Myocyte (in vitro differentiated cells): ENCODE measurements at regions not wholly inside any gene's neighbourhood (a gene's known extent, or its start where the extent isn't known, plus 50 kb on each side); places are given as distances from the start of the nearest gene placed in this dataset.
A peak's percentile ranks its signal among the peaks of the same experiment; 100 is the strongest.
"Not testable (repeated sequence)": the region's sequence is repeated elsewhere in the genome, so short reads cannot be mapped to it uniquely, and the experiment has no call there.

Source experiments
- DNase-seq: peaks from one replicate; pipeline ENCODE4 v3.0.0-alpha.2; 2012; ENCODE audit warnings: low read depth

DNA sequence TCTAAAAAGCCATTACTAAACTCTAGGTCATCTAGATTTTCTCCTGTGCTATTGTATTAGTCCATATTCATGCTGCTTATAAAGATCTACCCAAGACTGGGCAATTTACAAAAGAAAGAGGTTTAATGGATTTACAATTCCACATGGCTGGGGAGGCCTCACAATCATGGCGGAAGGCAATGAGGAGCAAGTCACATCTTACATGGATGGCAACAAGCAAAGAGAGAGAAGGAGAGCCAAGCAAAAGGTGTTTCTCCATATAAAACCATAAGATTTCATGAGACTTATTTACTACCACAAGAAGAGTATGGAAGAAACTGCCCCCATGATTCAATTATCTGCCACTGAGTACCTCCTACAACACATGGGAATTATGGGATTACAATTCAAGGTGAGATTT is 69.6 kb upstream of the CCDC6 start:
- not testable (repeated sequence) for DNase-seq

DNA sequence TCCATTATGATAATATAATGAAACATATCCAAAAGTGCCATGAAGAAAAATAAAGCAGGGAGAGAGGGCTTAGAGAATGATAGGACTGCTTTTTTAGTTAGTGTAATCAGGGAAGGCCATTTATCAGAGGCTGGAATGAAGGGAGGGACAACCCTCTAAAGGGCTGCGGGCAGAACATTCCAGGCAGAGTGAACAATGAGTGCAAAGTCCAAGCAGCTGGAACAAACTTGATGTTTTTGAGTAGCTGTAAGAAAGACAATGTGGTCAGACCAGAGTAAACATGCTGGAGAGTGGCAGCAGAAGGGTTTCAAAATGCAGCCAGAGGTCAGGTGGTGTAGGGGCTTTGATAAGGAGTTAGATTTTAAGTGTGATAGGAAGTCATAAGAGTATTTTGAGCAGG is 65.6 kb upstream of the CCDC6 start:
- peak; percentile 73 for DNase-seq

DNA sequence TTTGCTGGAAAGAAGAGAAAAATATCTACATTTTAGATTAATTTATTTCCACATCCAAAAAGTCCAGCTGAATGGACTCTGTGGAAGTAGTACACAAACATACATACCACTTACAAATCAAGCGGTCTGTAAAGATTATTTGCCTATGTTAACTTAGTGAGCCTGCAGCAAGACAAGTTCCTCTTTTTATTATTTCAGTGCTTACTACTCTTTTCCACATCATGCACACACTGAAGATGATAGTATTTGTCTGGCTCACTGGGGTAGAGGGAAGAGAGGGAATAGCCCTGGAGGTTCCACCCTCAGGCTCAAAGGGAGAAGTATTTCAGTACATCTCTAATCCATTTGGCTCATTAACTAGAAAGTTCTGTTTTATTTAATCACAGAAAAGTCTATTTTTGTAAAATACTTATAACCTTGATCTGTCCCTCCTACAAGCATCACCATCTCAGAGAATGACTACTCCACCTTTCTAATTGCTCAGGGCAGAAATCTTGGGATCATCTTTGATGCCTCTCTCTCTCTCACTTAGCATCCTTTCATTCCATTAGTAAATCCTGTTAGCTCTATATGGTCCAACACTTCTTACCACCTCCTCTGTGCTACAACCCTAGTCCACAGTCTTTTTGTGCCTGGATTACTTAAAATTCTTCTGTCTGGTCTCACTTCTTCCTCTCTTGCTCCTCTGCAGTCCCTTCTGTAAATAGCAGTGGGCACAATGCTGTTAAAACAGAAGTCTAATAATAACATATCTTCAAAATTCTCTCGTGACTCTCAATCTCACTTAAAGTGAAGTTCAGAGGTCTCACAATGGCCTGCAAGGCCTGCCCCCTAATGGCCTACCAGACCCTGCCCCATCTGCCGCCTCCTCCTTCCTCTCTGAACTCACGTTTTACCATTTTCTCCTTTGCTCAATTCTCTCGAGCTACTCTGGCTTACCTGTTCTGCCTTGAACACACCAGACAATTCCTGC is 64.3 kb upstream of the CCDC6 start:
- DNase-seq = no peak

DNA sequence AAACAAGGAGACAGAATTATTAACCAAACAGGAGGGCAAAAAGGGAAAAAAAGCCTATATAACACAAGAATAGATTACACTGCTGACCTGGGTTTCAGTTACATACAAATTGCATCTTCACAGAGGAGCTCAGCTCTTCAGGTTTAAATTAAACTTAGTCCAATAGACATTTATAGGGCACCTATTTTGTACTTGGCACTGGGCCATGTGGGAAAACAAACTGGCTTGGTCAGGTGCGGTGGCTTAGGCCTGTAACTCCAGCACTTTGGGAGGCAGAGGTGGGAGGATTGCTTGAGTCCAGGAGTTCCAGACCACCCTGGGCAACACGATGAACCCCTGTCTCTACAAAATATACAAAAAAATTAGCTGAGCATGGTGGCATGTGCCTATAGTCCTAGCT is 62.3 kb upstream of the CCDC6 start:
- DNase-seq = no peak

DNA sequence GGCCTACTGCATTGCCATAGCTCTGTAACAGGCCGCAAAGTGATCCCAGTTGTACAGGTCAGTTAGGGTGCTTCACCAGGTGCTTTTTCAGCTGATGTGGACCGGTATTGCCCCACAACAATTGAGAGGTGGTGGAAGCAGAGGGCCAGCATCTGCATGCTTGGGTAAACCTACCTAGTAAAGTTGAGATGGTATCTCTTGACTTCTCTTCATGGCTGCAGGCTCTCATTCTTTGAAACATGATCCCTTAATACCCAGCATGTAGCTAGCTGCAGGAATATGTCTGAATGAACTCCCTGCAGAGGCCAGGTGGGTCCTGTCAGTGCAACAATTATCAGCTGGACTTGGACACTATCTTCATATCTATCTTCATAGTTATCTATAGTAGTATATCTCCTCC is 60.7 kb upstream of the CCDC6 start:
- no peak for DNase-seq

DNA sequence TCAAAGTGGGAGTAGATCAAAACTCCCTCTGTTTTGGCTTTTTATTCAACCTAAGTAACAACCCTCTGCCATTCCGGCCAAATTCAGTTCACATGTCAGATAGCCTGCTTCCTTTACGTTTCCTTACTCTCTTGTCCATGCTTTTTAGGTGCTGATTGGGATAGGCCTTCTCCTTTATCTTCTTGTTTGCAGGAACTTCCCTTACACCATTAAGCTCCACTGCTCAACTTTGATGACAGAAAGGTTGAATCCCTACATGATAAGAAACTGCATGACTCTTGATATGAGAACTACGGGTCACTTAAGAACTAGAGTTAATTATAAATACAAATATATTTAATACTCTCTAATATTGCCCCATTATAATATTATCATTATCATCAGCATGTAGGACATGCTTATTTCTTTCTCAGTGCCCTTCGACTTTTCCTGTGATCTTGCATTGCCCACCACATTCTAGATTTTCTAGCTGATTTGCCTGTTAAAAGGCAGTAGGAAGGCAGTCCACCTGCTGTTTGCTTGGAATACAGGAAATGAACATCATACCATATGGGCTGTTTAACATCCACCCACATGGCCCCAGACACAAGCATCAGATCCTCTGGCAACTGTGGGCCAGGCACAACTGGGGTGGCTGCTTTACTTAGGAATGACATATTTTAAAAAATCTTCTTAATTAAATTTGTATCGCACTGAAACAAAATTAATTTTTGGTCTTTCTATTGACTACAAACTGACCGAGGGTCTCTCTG is 59.7 kb upstream of the CCDC6 start:
- DNase-seq = no peak

DNA sequence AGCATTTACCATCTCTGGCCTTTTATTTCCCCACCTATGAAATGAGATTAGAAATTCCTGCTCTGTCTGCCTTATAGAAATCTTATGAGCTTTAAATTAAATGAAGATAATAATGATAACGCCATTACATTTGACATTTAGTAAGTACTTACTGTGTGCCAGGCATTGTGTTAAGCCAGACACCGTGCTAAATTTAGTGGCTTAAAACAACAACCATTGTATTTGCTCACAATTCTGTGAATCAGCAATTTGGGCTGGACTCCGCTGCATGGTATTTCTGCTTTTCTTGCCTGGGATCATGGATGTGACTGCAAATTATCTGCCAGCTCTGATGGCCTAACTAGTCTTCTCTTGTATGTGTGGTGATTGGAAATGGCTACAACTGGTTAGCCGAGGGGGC is 56.4 kb upstream of the CCDC6 start:
- DNase-seq = no peak

DNA sequence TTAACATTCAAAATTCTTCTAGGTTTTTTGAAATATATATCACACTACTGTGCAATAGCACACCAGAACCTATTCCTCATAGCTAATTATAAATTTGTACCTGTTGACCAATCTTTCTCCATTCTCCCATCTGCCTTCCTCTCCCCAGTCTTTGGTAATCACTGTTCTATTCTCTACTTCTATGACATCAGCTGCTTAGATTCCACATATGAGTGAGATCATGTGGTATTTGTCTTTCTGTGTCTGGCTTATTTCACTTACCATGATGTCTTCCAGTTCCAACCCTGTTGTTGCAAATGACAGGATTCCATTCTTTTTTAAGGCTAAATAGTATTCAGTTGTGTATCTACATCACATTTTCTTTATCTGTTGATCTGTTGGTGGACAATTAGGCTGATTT is 54.4 kb upstream of the CCDC6 start:
- peak; percentile 23 for DNase-seq

DNA sequence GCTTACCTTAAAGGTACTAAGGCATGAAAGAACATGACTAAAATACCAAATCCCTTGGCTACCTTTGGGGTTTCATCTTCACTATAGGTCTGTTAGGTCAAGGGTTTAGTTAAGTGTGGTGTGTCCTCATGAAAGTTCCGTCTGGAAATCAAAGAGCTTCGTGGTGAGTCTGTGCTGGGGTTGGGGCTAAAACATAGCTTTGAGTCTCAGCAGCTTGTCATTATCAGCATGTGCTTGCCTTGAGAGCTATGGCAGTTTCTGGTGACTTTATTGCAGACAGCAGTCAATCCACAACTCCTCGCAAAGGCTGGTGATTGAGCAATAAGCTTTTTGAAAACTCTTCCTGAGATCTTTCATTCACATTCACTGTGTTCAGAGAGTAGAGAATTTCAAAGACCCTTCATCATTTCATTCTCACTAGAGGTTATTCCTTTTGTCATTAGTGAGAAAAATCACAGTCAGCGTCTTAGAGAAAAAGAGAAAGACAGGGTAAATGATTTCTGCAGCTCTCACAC is 53.2 kb upstream of the CCDC6 start:
- DNase-seq = no peak

DNA sequence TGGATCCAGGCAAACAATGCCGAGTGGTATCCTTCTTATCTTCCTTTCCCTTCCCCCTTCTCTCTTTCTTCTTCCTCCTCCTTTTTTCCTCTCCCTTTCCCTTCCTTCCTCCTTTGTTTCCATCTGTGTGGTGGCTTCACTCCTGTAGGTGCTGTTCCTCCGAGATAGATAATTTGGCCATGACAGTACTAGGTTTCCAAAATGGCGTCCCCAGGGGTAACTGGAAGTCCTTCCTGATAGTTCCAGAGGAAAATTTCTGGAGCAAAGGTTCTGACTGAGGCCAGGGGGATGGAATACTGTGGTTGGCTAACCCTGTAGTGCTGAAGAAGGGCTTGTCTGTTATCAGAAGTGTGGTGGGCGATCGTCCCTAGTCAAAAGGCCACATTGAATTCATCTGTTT is 52.5 kb upstream of the CCDC6 start:
- no peak for DNase-seq

DNA sequence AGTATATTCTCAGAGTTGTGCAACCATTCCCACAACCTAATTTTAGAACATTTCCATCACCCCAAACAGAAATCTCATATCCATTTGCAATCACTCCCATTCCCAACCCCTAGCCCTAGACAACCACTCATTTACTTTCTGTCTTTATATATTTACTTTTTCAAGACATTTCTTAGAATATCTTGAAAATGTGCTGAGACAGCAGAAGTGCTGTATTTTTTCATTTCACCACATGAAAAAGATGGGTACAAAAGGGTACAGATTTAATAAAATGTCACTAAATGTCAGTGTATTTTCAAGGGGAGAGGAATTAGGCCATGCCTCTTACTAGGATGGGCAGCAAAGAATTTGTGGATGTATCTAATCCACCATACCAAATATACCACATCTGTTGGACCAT is 51.6 kb upstream of the CCDC6 start:
- DNase-seq = no peak
